Right lobe of liver (tissue), 6 donors: ENCODE measurements at regions not wholly inside any gene's neighbourhood (a gene's known extent, or its start where the extent isn't known, plus 50 kb on each side); places are given as distances from the start of the nearest gene placed in this dataset.
A peak's percentile ranks its signal among the peaks of the same experiment; 100 is the strongest.

Experiments used
- ATAC-seq, 4 donors: fragments of 200-7000 bp; cut with Tn5 transposase; one replicate each; pipeline ENCODE4 v1.9.1; 2020; ENCODE audit warnings: mild to moderate bottlenecking in 4 of 4, moderate library complexity in 4 of 4
- DNase-seq, 3 donors: peaks; one replicate each; pipeline ENCODE4 v3.0.0-alpha.2; 2020
- H3K27ac ChIP-seq, 3 donors: fragments of 200-600 bp; one replicate each; pipeline ENCODE4 v1.8.0; 2022
- H3K27me3 ChIP-seq, 2 donors: fragments of 200-600 bp; one replicate each; pipeline ENCODE4 v1.8.0; 2022
- H3K36me3 ChIP-seq, 4 donors: fragments of 200-600 bp; sonication (generic) in 1 of 4; one replicate each; pipeline versions ENCODE4 v1.5.1 to v1.8.0; 2017 to 2022; ENCODE audit warnings: control low read depth in 1 of 4
- H3K4me1 ChIP-seq, 4 donors: fragments of 200-600 bp; sonication (generic) in 1 of 4; one replicate each; pipeline versions ENCODE4 v1.5.1 to v1.8.0; 2017 to 2022; ENCODE audit warnings: control low read depth in 1 of 4
- H3K4me3 ChIP-seq, 3 donors: fragments of 200-600 bp; one replicate each; pipeline ENCODE4 v1.8.0; 2022
- H3K9me3 ChIP-seq, 4 donors: fragments of 200-600 bp; sonication (generic) in 1 of 4; one replicate each; pipeline versions ENCODE4 v1.5.1 to v1.8.0; 2017 to 2022; ENCODE audit warnings: control low read depth in 1 of 4
- CTCF ChIP-seq, 4 donors: fragments of 200-600 bp in 3 of 4; fragments of 450-650 bp in 1 of 4; IDR thresholded peaks; one replicate each; pipeline versions ENCODE4 v1.5.1 to v1.8.0; 2016 to 2022; ENCODE audit warnings: antibody characterized with exemption in 4 of 4, mild to moderate bottlenecking in 2 of 4
- POLR2A ChIP-seq: fragments of 450-650 bp; IDR thresholded peaks from one replicate; pipeline ENCODE4 v1.6.1; 2017; ENCODE audit warnings: antibody characterized with exemption, mild to moderate bottlenecking
- WGBS: methylation state at CpG from one replicate; pipeline ENCODE4 v1.1.6; 2018; ENCODE audit warnings: low coverage, low lambda C conversion rate; ENCODE audit not compliant: insufficient coverage; ENCODE audit errors: missing lambda C conversion rate; 5-methylcytosine and 5-hydroxymethylcytosine counted together
- intact Hi-C, 2 donors: fragments of 100-400 bp; cut with DNase I; formaldehyde crosslinking; loops; one replicate each; pipeline versions ENCODE4 v1.11.2 to v1.14.1; 2022
- donor health status: DM: no; HTN: yes; CAD: no.
- donor health status: DM: no; HTN: no; CAD: no.
- donor health status: DM: no; HTN: no; CAD: no.
- donor health status: DM: no; HTN: yes; CAD: no.
- donor health status: DM: no; HTN: yes; CAD: no.

- intact Hi-C loops: no loop called here
- Histone ChIP-seq H3K4me1 (no peaks in the 10 kb centered on the region), H3K4me3 (no peak overlapping the region), H3K9me3 (no peaks in the 10 kb centered on the region), H3K27me3 (no peaks in the 10 kb centered on the region), H3K27ac (peak overlapping the region in 1 of 3 donors; percentile 17), H3K36me3 (no peaks in the 10 kb centered on the region)
- DNase-seq: no peak
- ATAC-seq: peak; percentile 35 to 73 (median 50)
- no peak for TF ChIP-seq POLR2A
- TF ChIP-seq CTCF (IDR thresholded peaks at IDR 0.05): no peak
- WGBS: 6% methylated on average over 1 of the region's 1 CpG
Observed at GRCh38 chr9:82385633-82386032, 397.1 kb downstream of the SPATA31D1 start.

GRCh38 chr9:82397534-82397933 is 409.0 kb downstream of the SPATA31D1 start:
- TF ChIP-seq CTCF (IDR thresholded peaks at IDR 0.05) (no peak), POLR2A (no peak)
- no peaks in the 10 kb centered on the region for H3K9me3 ChIP-seq
- H3K4me3 ChIP-seq: no peak overlapping the region
- H3K27me3 ChIP-seq: no peaks in the 10 kb centered on the region
- intact Hi-C loops: no loop called here
- peaks cover 0 to 5% (median 0%) of the 10 kb centered on the region in 4 donors for H3K4me1 ChIP-seq
- DNase-seq: no peak
- peak; percentile 66 to 81 (median 79) for ATAC-seq
- no peaks in the 10 kb centered on the region for H3K36me3 ChIP-seq
- H3K27ac ChIP-seq: no peak overlapping the region

- intact Hi-C loops: no loop called here
- Histone ChIP-seq H3K9me3 (no peaks in the 10 kb centered on the region), H3K4me3 (no peak overlapping the region), H3K27ac (no peak overlapping the region), H3K27me3 (no peaks in the 10 kb centered on the region), H3K36me3 (no peaks in the 10 kb centered on the region), H3K4me1 (no peaks in the 10 kb centered on the region)
- TF ChIP-seq CTCF (IDR thresholded peaks at IDR 0.05): no peak
- TF ChIP-seq POLR2A: no peak
- ATAC-seq (no peak), DNase-seq (no peak)
- WGBS: 85% methylated on average over 2 of the region's 2 CpGs
Observed at GRCh38 chr9:82404196-82404870, 415.8 kb downstream of the SPATA31D1 start.

- Histone ChIP-seq H3K4me1 (no peaks in the 10 kb centered on the region), H3K36me3 (no peaks in the 10 kb centered on the region), H3K27me3 (no peaks in the 10 kb centered on the region), H3K27ac (no peak overlapping the region), H3K9me3 (no peaks in the 10 kb centered on the region), H3K4me3 (no peak overlapping the region)
- intact Hi-C loops: no loop called here
- DNase-seq (no peak), ATAC-seq (no peak)
- 59% methylated on average over 4 of the region's 4 CpGs for WGBS
- TF ChIP-seq POLR2A (no peak), CTCF (IDR thresholded peaks at IDR 0.05) (no peak)
Observed at GRCh38 chr9:82404881-82405280, 416.3 kb downstream of the SPATA31D1 start.
